SU-DHL-6 (cell line): ENCODE measurements at regions not wholly inside any gene's neighbourhood (a gene's known extent, or its start where the extent isn't known, plus 50 kb on each side); places are given as distances from the start of the nearest gene placed in this dataset.

Experiments used
- EZH2phosphoT487 ChIP-seq: fragments of 200-600 bp; sonication (generic), shearing (Covaris generic); conservative IDR thresholded peaks from 2 replicates; pipeline ENCODE4 v1.6.1; 2018; ENCODE audit warnings: mild to moderate bottlenecking, antibody characterized with exemption, low read length, moderate library complexity, mixed read lengths
- TF ChIP-seq, protein P1 (sequence below): fragments of 200-600 bp; sonication (generic); IDR thresholded peaks from one replicate; pipeline ENCODE4 v1.5.1; 2017; ENCODE audit warnings: antibody characterized with exemption, mild to moderate bottlenecking, low read length, moderate library complexity; ENCODE audit not compliant: insufficient read depth, poor library complexity, severe bottlenecking

DNA sequence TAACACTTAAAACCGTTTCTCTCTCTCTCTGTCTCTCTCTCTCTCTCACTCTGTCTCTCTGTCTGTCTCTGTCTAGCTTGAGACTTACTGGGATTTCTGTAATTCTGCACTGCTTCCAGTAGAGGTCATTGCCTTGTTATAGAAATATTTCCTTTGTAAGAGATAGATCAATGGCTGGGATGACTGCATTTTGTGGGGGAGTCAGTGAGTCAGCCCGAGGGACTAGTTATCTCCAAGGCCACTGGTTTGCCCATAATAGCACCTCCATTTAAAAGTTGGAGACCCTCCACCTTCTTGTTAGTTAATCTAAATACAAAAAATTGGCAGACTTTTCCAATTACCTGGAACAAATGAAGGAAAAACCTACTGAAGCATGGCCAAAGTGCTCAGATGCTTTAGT lies 547.2 kb downstream of the LRRC70 start:
- TF ChIP-seq, protein P1, sequence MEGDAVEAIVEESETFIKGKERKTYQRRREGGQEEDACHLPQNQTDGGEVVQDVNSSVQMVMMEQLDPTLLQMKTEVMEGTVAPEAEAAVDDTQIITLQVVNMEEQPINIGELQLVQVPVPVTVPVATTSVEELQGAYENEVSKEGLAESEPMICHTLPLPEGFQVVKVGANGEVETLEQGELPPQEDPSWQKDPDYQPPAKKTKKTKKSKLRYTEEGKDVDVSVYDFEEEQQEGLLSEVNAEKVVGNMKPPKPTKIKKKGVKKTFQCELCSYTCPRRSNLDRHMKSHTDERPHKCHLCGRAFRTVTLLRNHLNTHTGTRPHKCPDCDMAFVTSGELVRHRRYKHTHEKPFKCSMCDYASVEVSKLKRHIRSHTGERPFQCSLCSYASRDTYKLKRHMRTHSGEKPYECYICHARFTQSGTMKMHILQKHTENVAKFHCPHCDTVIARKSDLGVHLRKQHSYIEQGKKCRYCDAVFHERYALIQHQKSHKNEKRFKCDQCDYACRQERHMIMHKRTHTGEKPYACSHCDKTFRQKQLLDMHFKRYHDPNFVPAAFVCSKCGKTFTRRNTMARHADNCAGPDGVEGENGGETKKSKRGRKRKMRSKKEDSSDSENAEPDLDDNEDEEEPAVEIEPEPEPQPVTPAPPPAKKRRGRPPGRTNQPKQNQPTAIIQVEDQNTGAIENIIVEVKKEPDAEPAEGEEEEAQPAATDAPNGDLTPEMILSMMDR = no peak
- TF ChIP-seq EZH2phosphoT487 = no peak
